Right lobe of liver (tissue), 4 donors: ENCODE measurements at regions not wholly inside any gene's neighbourhood (a gene's known extent, or its start where the extent isn't known, plus 50 kb on each side); places are given as distances from the start of the nearest gene placed in this dataset.

Experiments used
- CTCF ChIP-seq, 4 donors: fragments of 200-600 bp in 3 of 4; fragments of 450-650 bp in 1 of 4; IDR thresholded peaks; one replicate each; pipeline versions ENCODE4 v1.5.1 to v1.8.0; 2016 to 2022; ENCODE audit warnings: antibody characterized with exemption in 4 of 4, mild to moderate bottlenecking in 2 of 4
- POLR2A ChIP-seq: fragments of 450-650 bp; IDR thresholded peaks from one replicate; pipeline ENCODE4 v1.6.1; 2017; ENCODE audit warnings: antibody characterized with exemption, mild to moderate bottlenecking
- donor health status: DM: no; HTN: no; CAD: no.
- donor health status: DM: no; HTN: no; CAD: no.
- donor health status: DM: no; HTN: yes; CAD: no.

- TF ChIP-seq CTCF (IDR thresholded peaks at IDR 0.05), result no peak
- no peak for TF ChIP-seq POLR2A
These were observed 524.9 kb downstream of the FGF9 start for GRCh38 chr13:22195726-22196125.
